ENCODE measurements at regions not wholly inside any gene's neighbourhood (a gene's known extent, or its start where the extent isn't known, plus 50 kb on each side); places are given as distances from the start of the nearest gene placed in this dataset.

- TF ChIP-seq HMGXB4 (CRISPR knock-in tag; IDR thresholded peaks at IDR 0.05; ENCODE audit: borderline replicate concordance) = no peak
- no peak for TF ChIP-seq RAD21 (conservative IDR thresholded peaks at IDR 0.05 in 1 of 2, IDR thresholded peaks at IDR 0.05 in 1 of 2)
- no peak for TF ChIP-seq RCOR1 (IDR thresholded peaks at IDR 0.05; ENCODE audit: low read depth, low read length)
- no peak for TF ChIP-seq ZFP36 (IDR thresholded peaks at IDR 0.05; ENCODE audit: borderline replicate concordance, partially characterized antibody)
- no peak for TF ChIP-seq NFE2L2 (conservative IDR thresholded peaks at IDR 0.05; ENCODE audit: low read length)
- TF ChIP-seq PHF8 (IDR thresholded peaks at IDR 0.05; ENCODE audit: borderline replicate concordance, low read depth) = no peak
- TF ChIP-seq CTCF (IDR thresholded peaks at IDR 0.05) = no peak
- TF ChIP-seq ELK1 (IDR thresholded peaks at IDR 0.05; ENCODE audit: low read depth, low read length) = no peak
Observed at GRCh38 chr6:167755461-167755860, 71.2 kb upstream of the AFDN start.
